Mesenteric fat pad (tissue), 1 donor: ENCODE measurements at regions not wholly inside any gene's neighbourhood (a gene's known extent, or its start where the extent isn't known, plus 50 kb on each side); places are given as distances from the start of the nearest gene placed in this dataset.
"Not testable (repeated sequence)": the region's sequence is repeated elsewhere in the genome, so short reads cannot be mapped to it uniquely, and the experiment has no call there.

Source experiments
- DNase-seq: peaks from one replicate; pipeline ENCODE4 v3.0.0-alpha.2; 2020; ENCODE audit warnings: low spot score
- donor health status: DM: yes; HTN: yes; CAD: no.

DNA sequence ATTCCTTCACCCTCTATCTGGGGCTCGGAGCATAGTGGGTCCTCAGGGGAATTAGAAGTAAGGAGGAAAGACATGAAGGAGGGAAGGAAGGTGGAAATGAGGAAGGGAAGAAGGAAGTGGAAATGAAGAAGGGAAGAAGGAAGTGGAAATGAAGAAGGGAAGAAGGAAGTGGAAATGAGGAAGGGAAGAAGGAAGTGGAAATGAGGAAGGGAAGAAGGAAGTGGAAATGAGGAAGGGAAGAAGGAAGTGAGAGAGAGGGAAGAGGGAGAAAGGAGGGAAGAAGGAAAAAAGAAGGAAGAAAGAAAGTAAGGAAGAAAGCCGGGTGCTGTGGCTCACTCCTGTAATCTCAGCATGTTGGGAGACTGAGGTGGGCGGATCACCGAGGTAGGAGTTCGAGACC, 125.6 kb upstream of the SALL4 start:
- not testable (repeated sequence) for DNase-seq

DNA sequence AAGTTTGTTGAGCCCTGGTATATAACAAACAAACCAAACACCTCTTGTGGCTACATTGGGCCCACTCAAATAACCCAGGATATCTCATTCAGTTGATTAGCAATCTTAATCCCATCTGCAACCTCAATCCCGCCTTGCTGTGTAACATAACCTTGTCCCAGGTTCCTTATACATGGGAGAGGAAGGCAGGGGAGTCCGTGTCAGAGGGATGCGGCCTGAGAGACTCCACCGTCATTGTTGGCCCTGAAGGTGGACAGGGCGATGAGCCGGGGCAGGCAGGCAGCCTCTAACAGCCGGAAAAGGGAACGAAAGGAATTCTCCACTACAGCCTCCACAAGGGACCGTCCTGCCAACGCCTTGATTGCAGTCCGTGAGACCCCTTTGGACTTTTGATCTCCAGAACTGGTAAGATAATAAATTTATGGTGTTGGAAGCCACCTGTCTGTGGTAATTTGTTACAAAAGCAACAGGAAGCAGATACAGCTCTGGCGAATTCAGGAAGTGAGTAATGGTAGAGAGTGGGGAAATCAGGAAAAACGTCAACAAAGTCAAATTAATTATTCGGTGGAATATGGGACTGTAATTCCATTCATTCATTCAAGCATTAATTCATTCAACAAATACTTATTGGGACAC, 124.5 kb upstream of the SALL4 start:
- no peak for DNase-seq

GRCh38 chr20:51924509-51924908, 122.2 kb upstream of the SALL4 start:
- no peak for DNase-seq

- DNase-seq, result no peak
Measured at GRCh38 chr20:51923633-51924032, 121.3 kb upstream of the SALL4 start.

DNA sequence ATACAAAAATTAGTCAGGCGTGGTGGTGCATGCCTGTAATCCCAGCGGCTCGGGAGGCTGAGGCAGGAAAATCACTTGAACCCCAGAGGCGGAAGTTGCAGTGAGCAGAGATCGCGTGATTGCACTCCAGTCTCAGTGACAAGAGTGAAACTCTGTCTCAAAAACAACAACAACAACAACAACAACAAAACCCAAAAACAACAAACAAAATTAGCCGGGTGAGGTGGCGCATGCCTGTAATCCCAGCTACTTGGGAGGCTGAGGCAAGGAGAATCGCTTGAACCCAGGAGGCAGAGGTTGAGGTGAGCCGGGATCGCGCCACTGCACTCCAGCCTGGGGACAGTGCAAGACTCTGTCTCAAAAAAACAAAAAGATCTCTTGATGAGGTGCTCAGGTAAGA, 120.5 kb upstream of the SALL4 start:
- peak; percentile 57 for DNase-seq

GRCh38 chr20:51918561-51918960, 116.2 kb upstream of the SALL4 start:
- no peak for DNase-seq

GRCh38 chr20:51917886-51918535, 115.7 kb upstream of the SALL4 start:
- no peak for DNase-seq

- DNase-seq, result no peak
Measured at GRCh38 chr20:51916244-51916643, 113.9 kb upstream of the SALL4 start.

DNA sequence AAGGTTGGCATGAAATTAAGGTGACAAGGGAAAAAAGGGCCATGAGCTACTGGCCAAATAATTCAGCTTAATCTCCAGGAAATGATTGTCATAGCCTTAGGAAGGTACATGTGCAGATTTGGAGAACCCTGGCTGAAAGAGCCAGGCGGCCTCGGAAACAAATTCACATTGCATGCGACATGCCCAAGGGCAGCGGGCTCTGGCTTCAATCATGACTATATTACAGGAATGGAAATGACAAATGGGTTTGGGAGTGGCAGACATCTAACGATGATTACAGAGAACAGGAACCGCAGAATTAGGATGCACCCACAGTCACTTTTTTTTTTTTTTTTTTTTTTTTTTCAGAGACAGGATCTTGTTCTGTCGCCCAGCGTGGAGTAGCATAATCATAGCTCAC, 112.4 kb upstream of the SALL4 start:
- DNase-seq, result no peak

GRCh38 chr20:51910321-51911050, 108.2 kb upstream of the SALL4 start:
- no peak for DNase-seq

- no peak for DNase-seq
Measured at GRCh38 chr20:51906679-51907078, 104.4 kb upstream of the SALL4 start.

GRCh38 chr20:51906049-51906448, 103.7 kb upstream of the SALL4 start:
- DNase-seq, result no peak

DNA sequence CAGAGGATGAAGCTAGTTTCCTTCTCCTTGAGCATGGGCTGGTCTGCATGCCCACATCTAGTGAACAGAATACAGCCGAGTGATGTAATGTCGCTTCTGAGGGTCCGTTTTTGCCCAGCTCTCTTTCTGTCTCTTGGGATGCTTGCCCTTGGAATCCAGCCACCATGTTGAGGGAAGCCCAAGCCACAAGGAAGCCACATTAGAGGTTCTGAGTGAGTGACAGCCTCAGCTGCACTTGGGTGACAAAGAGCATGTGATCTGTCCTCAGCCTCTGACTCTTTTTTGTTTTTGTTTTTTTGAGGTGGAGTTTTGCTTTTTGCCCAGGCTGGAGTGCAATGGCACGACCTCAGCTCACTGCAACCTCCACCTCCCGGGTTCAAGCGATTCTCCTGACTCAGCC, 100.6 kb upstream of the SALL4 start:
- no peak for DNase-seq

GRCh38 chr20:51900443-51900842, 98.1 kb upstream of the SALL4 start:
- DNase-seq, result no peak

DNA sequence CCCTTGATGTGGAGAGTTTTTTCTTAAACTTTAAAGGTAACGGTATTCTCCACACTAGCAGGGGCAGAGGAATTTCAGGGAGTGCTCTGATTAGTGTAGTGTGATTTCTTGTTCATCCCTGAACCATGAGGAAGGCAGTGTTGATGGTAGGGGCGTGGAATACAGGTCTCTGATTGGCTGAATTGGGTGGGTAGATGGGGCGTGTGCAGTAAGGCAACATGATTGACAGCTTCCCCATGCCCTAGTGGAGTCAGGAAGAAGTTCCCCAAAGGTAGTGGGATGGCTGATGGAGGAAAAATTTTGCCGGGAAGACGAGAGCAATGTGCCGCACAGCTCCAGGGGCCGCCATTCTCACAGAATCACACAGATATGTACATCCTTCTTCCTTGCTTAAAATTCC, 97.4 kb upstream of the SALL4 start:
- DNase-seq, result no peak

DNA sequence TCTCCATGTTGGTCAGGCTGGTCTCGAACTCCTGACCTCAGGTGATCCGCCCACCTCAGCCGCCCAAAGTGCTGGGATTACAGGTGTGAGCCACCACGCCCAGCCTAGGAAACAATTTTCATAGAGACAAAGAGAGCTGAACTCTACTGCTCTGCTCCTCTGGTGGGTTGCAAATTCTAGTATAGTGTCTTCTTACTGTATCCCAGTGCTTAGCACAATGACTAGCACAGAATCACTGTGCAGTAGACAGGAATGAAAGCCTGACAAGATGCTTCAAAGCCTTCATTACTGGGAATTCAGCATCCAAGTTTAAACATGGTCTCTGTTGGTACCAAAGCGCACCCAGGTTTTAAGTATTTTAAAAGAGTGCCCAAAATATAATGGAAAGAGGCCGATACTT, 96.5 kb upstream of the SALL4 start:
- DNase-seq, result no peak

- no peak for DNase-seq
Measured at GRCh38 chr20:51894619-51895018, 92.3 kb upstream of the SALL4 start.

DNA sequence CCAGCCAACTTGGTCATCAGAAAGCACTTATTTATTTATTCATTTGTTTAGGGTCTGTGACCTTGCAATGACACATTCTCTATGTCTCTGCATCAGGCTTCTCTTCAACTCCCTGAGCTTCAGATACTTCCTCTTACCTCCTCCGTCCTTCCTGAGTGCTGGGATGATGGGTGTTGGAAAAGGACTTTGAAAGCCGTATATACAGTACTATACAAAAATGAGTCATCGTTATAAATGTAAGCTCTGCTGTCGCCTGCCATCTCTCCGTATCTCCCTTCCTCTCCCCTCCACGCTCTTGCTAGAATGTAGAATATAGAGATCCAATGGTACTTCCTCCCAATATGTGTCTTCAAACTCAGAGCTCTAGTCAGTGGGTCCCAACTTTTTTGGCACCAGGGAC, 91.9 kb upstream of the SALL4 start:
- no peak for DNase-seq

DNA sequence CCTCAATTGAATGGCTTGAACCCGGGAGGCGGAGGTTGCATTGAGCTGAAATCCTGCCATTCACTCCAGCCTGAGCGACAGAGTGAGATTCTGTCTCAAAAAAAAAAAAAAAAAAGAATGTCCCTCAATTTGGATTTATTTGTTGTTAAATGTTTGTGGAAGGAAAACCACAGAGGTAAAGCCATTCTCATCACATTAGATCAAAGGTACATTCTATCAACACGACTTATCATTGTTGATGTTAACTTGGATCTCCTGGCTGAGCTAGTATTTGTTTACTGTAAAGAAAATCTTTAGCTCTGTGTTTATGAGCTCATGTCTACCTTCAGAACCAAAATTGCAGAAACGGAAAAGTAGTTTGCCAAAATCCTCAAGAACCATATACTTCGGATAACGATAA, 91.4 kb upstream of the SALL4 start:
- DNase-seq, result no peak

DNA sequence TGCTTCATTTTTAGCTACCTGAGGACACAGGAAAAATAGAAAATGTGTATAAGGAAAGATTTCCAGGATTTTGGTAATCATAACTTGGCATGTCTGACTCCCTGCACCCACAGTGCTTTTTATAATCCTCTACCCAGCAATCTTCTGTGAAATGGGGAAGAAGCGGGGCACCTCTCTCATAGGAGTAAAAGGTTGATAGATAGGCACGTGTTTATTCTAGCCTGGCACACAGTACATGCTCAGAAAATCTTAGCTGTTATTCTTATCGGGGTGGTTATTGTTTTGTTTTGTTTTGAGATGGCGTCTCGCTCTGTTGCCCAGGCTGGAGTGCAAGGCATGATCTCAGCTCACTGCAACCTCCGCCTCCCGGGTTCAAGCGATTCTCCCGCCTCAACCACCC, 87.7 kb upstream of the SALL4 start:
- DNase-seq, result no peak

DNA sequence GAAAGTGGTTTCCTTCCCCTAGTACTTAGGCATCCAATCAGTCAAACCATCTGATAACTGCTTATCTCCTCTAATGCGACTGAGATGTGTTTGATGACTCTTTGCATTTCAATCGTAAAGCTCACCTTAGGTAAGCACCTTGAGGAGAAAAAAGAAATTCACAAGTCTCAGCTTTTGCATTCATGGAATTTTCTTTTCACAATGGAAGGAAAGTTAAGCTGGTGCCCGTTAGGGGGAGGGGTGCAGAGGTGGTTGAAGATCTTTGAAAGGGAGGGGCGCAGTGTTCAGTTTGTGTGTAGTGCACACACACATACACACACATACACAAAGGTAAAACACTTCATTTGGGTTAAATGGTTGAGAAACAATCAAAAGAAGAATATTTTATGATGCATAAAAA, 87.1 kb upstream of the SALL4 start:
- no peak for DNase-seq

DNA sequence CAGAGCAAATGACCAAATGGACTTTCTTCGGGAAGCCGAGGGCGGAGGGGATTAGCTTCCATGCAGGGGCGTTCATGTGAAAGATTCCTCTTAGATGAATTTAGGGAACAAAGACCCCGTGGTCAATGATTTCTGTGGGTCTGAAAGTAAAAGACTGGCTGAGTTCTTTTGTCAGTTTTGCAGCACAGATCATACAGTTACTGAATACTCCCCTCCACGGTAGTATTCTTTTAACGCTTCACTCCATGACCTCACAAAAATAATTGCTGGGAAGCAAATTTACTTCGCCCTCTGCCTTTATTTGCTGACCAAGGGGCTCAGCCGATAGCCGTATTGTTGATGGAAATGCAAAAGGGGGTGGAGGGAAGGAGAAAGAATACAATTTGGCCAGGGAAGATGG, 86.0 kb upstream of the SALL4 start:
- no peak for DNase-seq
